ENCODE measurements at regions not wholly inside any gene's neighbourhood (a gene's known extent, or its start where the extent isn't known, plus 50 kb on each side); places are given as distances from the start of the nearest gene placed in this dataset.

GRCh38 chr10:59098387-59098786 lies 78.1 kb upstream of the PHYHIPL start:
- H2AFZ ChIP-seq, result no peak overlapping the region
- no peak for DNase-seq (ENCODE audit: low spot score)
- no peaks in the 10 kb centered on the region for H3K36me3 ChIP-seq (ENCODE audit: insufficient read depth)
- no peaks in the 10 kb centered on the region for H3K4me1 Mint-ChIP-seq
- H3K4me3 Mint-ChIP-seq, result no peak overlapping the region
- H3F3A ChIP-seq (replicated peaks; ENCODE audit: low read depth), result no peaks in the 10 kb centered on the region
- H3K9me2 ChIP-seq (ENCODE audit: insufficient read depth), result no peaks in the 10 kb centered on the region
- ATAC-seq, result no peak
- H3K79me2 ChIP-seq (replicated peaks; ENCODE audit: insufficient read depth), result no peaks in the 10 kb centered on the region
- no peak overlapping the region for H3K4me2 ChIP-seq
- no peaks in the 10 kb centered on the region for H3K4me1 ChIP-seq (ENCODE audit: insufficient read depth)
- no peaks in the 10 kb centered on the region for H3K27me3 ChIP-seq (ENCODE audit: insufficient read depth)
- no peak overlapping the region for H3K27ac ChIP-seq (ENCODE audit: low read depth)
- no peaks in the 10 kb centered on the region for H3K27me3 Mint-ChIP-seq (ENCODE audit: insufficient read depth, low read depth, poor library complexity)
- H3K9me3 Mint-ChIP-seq, result no peaks in the 10 kb centered on the region
- H3K36me3 Mint-ChIP-seq (ENCODE audit: low read depth), result no peaks in the 10 kb centered on the region
- TF ChIP-seq EZH2phosphoT487 (IDR thresholded peaks at IDR 0.05; ENCODE audit: unreplicated experiment) (no peak), STAT1 (IDR thresholded peaks at IDR 0.05; ENCODE audit: unreplicated experiment) (no peak), ETS1 (IDR thresholded peaks at IDR 0.05) (no peak), EZH2 (IDR thresholded peaks at IDR 0.05; ENCODE audit: low read depth, unreplicated experiment) (no peak), REST (IDR thresholded peaks at IDR 0.05; ENCODE audit: unreplicated experiment) (no peak), ZNF331 (CRISPR knock-in tag; IDR thresholded peaks at IDR 0.05; ENCODE audit: low read depth) (no peak), POLR2AphosphoS5 (IDR thresholded peaks at IDR 0.05; ENCODE audit: low read depth) (no peak), CTCF (conservative IDR thresholded peaks at IDR 0.05; ENCODE audit: low read depth in 2 of 2) (no peak), ZNF462 (CRISPR knock-in tag; IDR thresholded peaks at IDR 0.05) (no peak), JUNB (IDR thresholded peaks at IDR 0.05; ENCODE audit: unreplicated experiment) (no peak), ZNF114 (CRISPR knock-in tag; IDR thresholded peaks at IDR 0.05) (no peak), NANOG (IDR thresholded peaks at IDR 0.05; ENCODE audit: borderline replicate concordance) (no peak), CREB1 (CRISPR knock-in tag; IDR thresholded peaks at IDR 0.05; ENCODE audit: low read depth) (no peak)
- no peaks in the 10 kb centered on the region for H4K20me1 ChIP-seq (replicated peaks; ENCODE audit: insufficient read depth)
- no peak overlapping the region for H3K4me3 ChIP-seq
- H3K27ac Mint-ChIP-seq, result no peak overlapping the region

Data from GM23338 (cell line).